ENCODE measurements at regions not wholly inside any gene's neighbourhood (a gene's known extent, or its start where the extent isn't known, plus 50 kb on each side); places are given as distances from the start of the nearest gene placed in this dataset.

GRCh38 chr16:72517154-72517553, 345.2 kb upstream of the PMFBP1 start:
- DNase-seq (ENCODE audit: extremely low spot score, unreplicated experiment): no peak
- TF ChIP-seq CTCF (conservative IDR thresholded peaks at IDR 0.05): no peak
- H3K27me3 Mint-ChIP-seq: no peaks in the 10 kb centered on the region
- no peak overlapping the region for H3K27ac Mint-ChIP-seq
- no peaks in the 10 kb centered on the region for H3K4me1 Mint-ChIP-seq (ENCODE audit: unreplicated experiment)
- H3K4me3 Mint-ChIP-seq: no peak overlapping the region
- H3K9me3 Mint-ChIP-seq: peaks cover 6% of the 10 kb centered on the region
- peaks cover 4% of the 10 kb centered on the region for H3K36me3 Mint-ChIP-seq

GRCh38 chr16:72511171-72511570, 339.2 kb upstream of the PMFBP1 start:
- Mint-ChIP-seq H3K4me3 (no peak overlapping the region), H3K27me3 (no peaks in the 10 kb centered on the region), H3K36me3 (no peaks in the 10 kb centered on the region), H3K27ac (no peak overlapping the region), H3K9me3 (no peaks in the 10 kb centered on the region), H3K4me1 (ENCODE audit: unreplicated experiment) (no peaks in the 10 kb centered on the region)
- no peak for DNase-seq (ENCODE audit: extremely low spot score, unreplicated experiment)
- TF ChIP-seq CTCF (conservative IDR thresholded peaks at IDR 0.05): no peak

- Mint-ChIP-seq H3K27ac (no peak overlapping the region), H3K4me1 (ENCODE audit: unreplicated experiment) (no peaks in the 10 kb centered on the region), H3K4me3 (no peak overlapping the region), H3K27me3 (no peaks in the 10 kb centered on the region), H3K9me3 (no peaks in the 10 kb centered on the region), H3K36me3 (no peaks in the 10 kb centered on the region)
- no peak for TF ChIP-seq CTCF (conservative IDR thresholded peaks at IDR 0.05)
- DNase-seq (ENCODE audit: extremely low spot score, unreplicated experiment): no peak
Measured at GRCh38 chr16:72508191-72508590, 336.2 kb upstream of the PMFBP1 start.

- Mint-ChIP-seq H3K9me3 (no peaks in the 10 kb centered on the region), H3K4me3 (no peak overlapping the region), H3K4me1 (ENCODE audit: unreplicated experiment) (peaks cover 6% of the 10 kb centered on the region), H3K27ac (peak overlapping the region; percentile 12), H3K36me3 (peaks cover 4% of the 10 kb centered on the region), H3K27me3 (no peaks in the 10 kb centered on the region)
- no peak for TF ChIP-seq CTCF (conservative IDR thresholded peaks at IDR 0.05)
- no peak for DNase-seq (ENCODE audit: extremely low spot score, unreplicated experiment)
Measured at GRCh38 chr16:72502594-72503005, 330.6 kb upstream of the PMFBP1 start.

- no peaks in the 10 kb centered on the region for H3K27me3 Mint-ChIP-seq
- H3K4me1 Mint-ChIP-seq (ENCODE audit: unreplicated experiment): peaks cover 6% of the 10 kb centered on the region
- H3K36me3 Mint-ChIP-seq: peaks cover 4% of the 10 kb centered on the region
- H3K27ac Mint-ChIP-seq: peak overlapping the region; percentile 12
- no peak overlapping the region for H3K4me3 Mint-ChIP-seq
- H3K9me3 Mint-ChIP-seq: no peaks in the 10 kb centered on the region
- TF ChIP-seq CTCF (conservative IDR thresholded peaks at IDR 0.05): peak; percentile 88
- no peak for DNase-seq (ENCODE audit: extremely low spot score, unreplicated experiment)
Measured at GRCh38 chr16:72501739-72502593, 330.0 kb upstream of the PMFBP1 start.

All from type B pancreatic cell (in vitro differentiated cells).